ENCODE measurements at regions not wholly inside any gene's neighbourhood (a gene's known extent, or its start where the extent isn't known, plus 50 kb on each side); places are given as distances from the start of the nearest gene placed in this dataset.

DNA sequence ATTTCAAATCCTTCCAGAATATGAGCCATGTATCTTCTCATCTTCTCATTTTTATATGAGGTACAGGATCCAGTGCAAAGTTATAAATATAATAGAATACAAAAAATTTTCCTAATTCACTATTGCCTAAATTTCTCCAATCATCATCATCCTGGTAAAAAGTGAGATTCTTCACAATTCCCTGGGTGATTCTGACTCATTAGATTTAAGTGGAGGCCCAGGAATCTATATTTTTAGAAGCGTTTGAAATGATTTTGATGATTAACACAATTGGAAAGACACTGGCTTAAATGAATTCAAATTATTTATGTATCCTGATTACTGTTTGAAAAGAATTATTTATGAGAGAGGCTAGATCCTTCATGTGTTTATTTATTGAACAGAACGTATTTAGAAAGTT is 380.3 kb upstream of the PDE3A start:
- no peak overlapping the region for H3K27ac ChIP-seq (ENCODE audit: low read length in 2 of 2)
- no peaks in the 10 kb centered on the region for H3K4me1 ChIP-seq (ENCODE audit: control insufficient read depth in 2 of 2, insufficient read depth in 2 of 2, low read length in 2 of 2)
- no peaks in the 10 kb centered on the region for H3K36me3 ChIP-seq (replicated peaks in 1 of 2; ENCODE audit: control extremely low read depth in 1 of 2, control insufficient read depth in 1 of 2, extremely low read depth in 1 of 2, insufficient read depth in 2 of 2, low read length in 1 of 2)
- H2AFZ ChIP-seq (ENCODE audit: insufficient read depth, low read depth, low read length, poor library complexity, severe bottlenecking): no peak overlapping the region
- intact Hi-C loops (cut with micrococcal nuclease): no loop called here
- Mint-ChIP-seq H3K9me3 (ENCODE audit: insufficient read depth) (peaks cover 3% of the 10 kb centered on the region), H3K4me1 (no peaks in the 10 kb centered on the region), H3K27ac (no peak overlapping the region), H3K4me3 (no peak overlapping the region), H3K27me3 (no peaks in the 10 kb centered on the region)
- peaks cover 0 to 3% (median 0%) of the 10 kb centered on the region in 3 donors for H3K9me3 ChIP-seq (ENCODE audit: control extremely low read depth in 1 of 3, control insufficient read depth in 2 of 3, insufficient read depth in 1 of 3, low read length in 2 of 3)
- ChIA-PET POLR2A (no interaction called here), CTCF (no interaction called here)
- H4K20me1 ChIP-seq (ENCODE audit: control insufficient read depth, insufficient read depth, low read length, poor library complexity, severe bottlenecking): no peaks in the 10 kb centered on the region
- no peak overlapping the region for H3K9ac ChIP-seq (ENCODE audit: low read length)
- no peak for ATAC-seq (ENCODE audit: low read depth)
- TF ChIP-seq EZH2 (IDR thresholded peaks at IDR 0.05; ENCODE audit: borderline replicate concordance, insufficient read depth, low read depth, low read length, poor library complexity, severe bottlenecking): no peak
- TF ChIP-seq, protein P1, sequence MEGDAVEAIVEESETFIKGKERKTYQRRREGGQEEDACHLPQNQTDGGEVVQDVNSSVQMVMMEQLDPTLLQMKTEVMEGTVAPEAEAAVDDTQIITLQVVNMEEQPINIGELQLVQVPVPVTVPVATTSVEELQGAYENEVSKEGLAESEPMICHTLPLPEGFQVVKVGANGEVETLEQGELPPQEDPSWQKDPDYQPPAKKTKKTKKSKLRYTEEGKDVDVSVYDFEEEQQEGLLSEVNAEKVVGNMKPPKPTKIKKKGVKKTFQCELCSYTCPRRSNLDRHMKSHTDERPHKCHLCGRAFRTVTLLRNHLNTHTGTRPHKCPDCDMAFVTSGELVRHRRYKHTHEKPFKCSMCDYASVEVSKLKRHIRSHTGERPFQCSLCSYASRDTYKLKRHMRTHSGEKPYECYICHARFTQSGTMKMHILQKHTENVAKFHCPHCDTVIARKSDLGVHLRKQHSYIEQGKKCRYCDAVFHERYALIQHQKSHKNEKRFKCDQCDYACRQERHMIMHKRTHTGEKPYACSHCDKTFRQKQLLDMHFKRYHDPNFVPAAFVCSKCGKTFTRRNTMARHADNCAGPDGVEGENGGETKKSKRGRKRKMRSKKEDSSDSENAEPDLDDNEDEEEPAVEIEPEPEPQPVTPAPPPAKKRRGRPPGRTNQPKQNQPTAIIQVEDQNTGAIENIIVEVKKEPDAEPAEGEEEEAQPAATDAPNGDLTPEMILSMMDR (IDR thresholded peaks at IDR 0.05): no peak
- no peaks in the 10 kb centered on the region for H3K79me2 ChIP-seq (ENCODE audit: control insufficient read depth, insufficient read depth, low read length)
- no peak overlapping the region for H3K4me2 ChIP-seq (replicated peaks; ENCODE audit: low read depth, low read length, poor library complexity, severe bottlenecking)
- H3K27me3 ChIP-seq (replicated peaks in 1 of 4; ENCODE audit: control extremely low read depth in 1 of 4, control insufficient read depth in 3 of 4, insufficient read depth in 4 of 4, low read length in 3 of 4): no peaks in the 10 kb centered on the region
- no peak for DNase-seq
- no peak overlapping the region for H3K4me3 ChIP-seq (ENCODE audit: control extremely low read depth in 1 of 5, extremely low read depth in 1 of 5, insufficient read depth in 1 of 5, low read depth in 2 of 5, low read length in 4 of 5)
- 71% methylated on average over 1 of the region's 2 CpGs for WGBS (ENCODE audit: insufficient coverage)

DNA sequence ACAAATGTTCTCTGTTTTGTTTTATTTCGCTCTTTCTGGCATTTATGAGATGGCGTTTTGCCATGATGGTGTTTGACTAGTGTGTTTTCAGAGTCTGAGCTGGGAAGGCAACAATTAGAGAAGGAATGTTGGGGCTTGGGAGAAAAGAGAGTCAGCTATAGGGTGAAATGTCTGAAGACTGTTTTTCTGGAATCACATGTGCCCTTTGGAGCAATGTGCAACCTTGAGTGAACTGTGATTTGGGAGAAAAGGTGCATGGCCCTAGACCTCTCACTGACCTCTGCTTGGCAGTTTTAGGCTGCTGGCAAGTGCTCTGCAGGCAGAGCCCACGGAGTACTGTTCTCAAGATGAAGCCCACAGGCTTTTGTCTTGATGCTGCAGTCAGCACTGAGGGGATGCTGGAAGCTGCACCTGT is 379.9 kb upstream of the PDE3A start:
- Histone ChIP-seq H3K9me3 (ENCODE audit: control extremely low read depth in 1 of 3, control insufficient read depth in 2 of 3, insufficient read depth in 1 of 3, low read length in 2 of 3) (peaks cover 0 to 3% (median 0%) of the 10 kb centered on the region in 3 donors), H2AFZ (ENCODE audit: insufficient read depth, low read depth, low read length, poor library complexity, severe bottlenecking) (no peak overlapping the region), H3K4me2 (replicated peaks; ENCODE audit: low read depth, low read length, poor library complexity, severe bottlenecking) (no peak overlapping the region), H4K20me1 (ENCODE audit: control insufficient read depth, insufficient read depth, low read length, poor library complexity, severe bottlenecking) (no peaks in the 10 kb centered on the region), H3K4me3 (ENCODE audit: control extremely low read depth in 1 of 5, extremely low read depth in 1 of 5, insufficient read depth in 1 of 5, low read depth in 2 of 5, low read length in 4 of 5) (no peak overlapping the region), H3K36me3 (replicated peaks in 1 of 2; ENCODE audit: control extremely low read depth in 1 of 2, control insufficient read depth in 1 of 2, extremely low read depth in 1 of 2, insufficient read depth in 2 of 2, low read length in 1 of 2) (no peaks in the 10 kb centered on the region), H3K4me1 (ENCODE audit: control insufficient read depth in 2 of 2, insufficient read depth in 2 of 2, low read length in 2 of 2) (no peaks in the 10 kb centered on the region), H3K9ac (ENCODE audit: low read length) (no peak overlapping the region), H3K27me3 (replicated peaks in 1 of 4; ENCODE audit: control extremely low read depth in 1 of 4, control insufficient read depth in 3 of 4, insufficient read depth in 4 of 4, low read length in 3 of 4) (no peaks in the 10 kb centered on the region), H3K79me2 (ENCODE audit: control insufficient read depth, insufficient read depth, low read length) (no peaks in the 10 kb centered on the region), H3K27ac (ENCODE audit: low read length in 2 of 2) (no peak overlapping the region)
- H3K4me3 Mint-ChIP-seq: no peak overlapping the region
- ChIA-PET POLR2A (no interaction called here), CTCF (no interaction called here)
- no peaks in the 10 kb centered on the region for H3K9me3 Mint-ChIP-seq (ENCODE audit: insufficient read depth)
- no peak for ATAC-seq (ENCODE audit: low read depth)
- no peaks in the 10 kb centered on the region for H3K4me1 Mint-ChIP-seq
- intact Hi-C loops (cut with micrococcal nuclease): no loop called here
- no peak for DNase-seq
- H3K27me3 Mint-ChIP-seq: no peaks in the 10 kb centered on the region
- WGBS (ENCODE audit: insufficient coverage): 87% methylated on average over 3 of the region's 3 CpGs
- H3K27ac Mint-ChIP-seq: no peak overlapping the region
- TF ChIP-seq, protein P1 (IDR thresholded peaks at IDR 0.05): no peak
- no peak for TF ChIP-seq EZH2 (IDR thresholded peaks at IDR 0.05; ENCODE audit: borderline replicate concordance, insufficient read depth, low read depth, low read length, poor library complexity, severe bottlenecking)

Measured in B cell (primary cell).